ENCODE measurements at regions not wholly inside any gene's neighbourhood (a gene's known extent, or its start where the extent isn't known, plus 50 kb on each side); places are given as distances from the start of the nearest gene placed in this dataset.

DNA sequence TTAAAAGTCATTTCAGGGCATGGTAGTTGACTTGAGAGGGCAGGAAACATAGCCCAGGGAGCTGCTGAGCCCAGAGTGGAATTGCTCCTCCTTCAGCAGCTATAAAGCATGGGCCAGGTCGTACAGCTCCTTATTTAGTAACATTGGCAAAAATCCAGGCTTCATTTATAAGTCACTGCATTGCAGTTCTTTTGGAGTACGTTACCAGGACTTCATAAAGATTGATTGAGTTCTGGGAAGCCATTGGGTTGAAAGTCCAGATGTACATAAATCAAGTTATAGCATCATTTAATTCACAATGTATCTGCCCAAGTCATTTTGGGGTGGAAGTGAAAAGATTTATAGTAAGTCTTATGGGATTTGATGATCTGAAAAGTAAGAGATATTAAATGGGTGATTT is 53.0 kb upstream of the ANKEF1 start:
- DNase-seq, result no peak

DNA sequence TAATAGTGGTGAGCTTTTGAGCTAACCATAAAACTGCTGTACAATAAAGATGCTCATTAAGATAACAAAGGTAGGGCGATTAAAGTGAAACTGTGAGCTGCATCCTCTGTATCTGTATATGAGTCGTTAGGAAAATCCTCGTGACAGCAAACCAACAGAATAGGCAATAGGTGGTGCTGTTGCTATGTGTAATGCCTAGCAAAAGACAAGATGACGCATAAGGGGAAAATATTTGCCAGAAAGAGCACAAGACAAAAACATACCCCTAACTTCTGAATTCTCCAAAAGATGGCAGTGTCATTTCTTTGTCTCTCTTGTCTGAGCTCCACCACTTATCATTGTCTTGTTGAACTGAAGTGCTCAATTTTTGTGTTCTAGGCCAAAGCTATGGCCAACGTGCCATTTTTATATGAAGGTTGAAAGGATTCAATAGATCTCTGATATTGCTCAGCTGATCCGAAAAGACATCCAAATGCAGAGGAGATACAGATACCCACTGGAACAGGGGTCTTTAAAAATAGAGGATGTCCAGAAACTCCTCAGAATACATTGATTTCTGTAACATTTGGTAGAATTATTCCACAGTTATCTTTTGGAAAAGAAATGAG is 56.3 kb upstream of the ANKEF1 start:
- peak; percentile 79 to 84 for DNase-seq

DNA sequence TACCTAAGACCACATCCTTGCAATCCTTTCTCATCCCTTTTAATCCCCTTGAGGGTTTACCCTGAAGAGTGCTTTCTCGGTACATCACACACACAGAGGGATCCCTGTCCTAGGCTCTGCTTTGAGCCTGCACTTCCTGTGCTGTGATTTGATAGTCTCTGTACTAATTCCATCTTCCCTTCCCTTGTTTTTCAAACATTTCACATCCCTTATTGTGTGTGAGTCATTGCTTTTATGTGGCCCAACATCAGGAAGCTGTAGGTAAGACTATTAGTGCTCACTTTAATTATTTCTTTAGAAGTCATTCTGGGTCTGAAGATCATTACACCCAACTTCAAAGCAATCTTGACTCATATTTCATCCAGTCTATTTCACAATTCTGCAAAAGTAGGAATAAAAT is 57.2 kb upstream of the ANKEF1 start:
- no peak for DNase-seq

DNA sequence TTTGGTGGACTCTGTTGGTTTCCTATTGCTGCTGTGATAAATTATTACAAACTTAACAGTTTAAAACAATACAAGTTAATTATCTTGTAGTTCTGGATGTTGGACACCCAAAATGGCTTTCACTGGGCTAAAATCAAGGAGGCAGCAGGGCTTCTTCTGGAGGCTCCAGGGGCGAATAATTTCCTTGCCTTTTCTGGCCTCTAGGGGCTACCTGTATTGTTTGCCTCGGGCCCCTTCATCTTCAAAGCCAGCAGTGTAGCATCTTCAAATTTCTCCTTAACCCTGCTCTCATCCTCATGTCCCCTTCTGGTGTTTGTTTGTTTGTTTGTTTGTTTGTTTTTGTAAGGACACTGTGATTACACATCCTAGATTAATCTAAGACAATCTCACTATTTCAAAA is 60.5 kb upstream of the ANKEF1 start:
- DNase-seq, result no peak

DNA sequence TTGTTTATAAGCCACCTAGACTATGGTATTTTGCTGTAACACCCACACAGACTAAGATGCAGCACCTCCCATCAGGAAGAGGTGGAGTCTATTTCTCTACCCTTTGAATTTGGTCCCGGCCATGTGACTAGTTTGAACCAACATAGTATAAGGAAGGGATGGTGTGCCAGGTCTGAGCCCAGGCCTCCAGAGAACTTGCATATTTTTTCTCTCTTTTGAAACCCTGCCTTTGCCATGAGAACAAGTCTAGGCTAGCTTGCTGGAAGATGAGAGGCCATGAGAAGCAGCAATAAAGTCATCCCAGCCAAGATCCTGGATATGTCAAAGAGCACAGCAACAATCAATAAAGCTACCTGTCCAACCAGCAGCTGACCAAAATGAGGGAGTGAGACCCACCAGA is 63.0 kb upstream of the ANKEF1 start:
- DNase-seq, result no peak

DNA sequence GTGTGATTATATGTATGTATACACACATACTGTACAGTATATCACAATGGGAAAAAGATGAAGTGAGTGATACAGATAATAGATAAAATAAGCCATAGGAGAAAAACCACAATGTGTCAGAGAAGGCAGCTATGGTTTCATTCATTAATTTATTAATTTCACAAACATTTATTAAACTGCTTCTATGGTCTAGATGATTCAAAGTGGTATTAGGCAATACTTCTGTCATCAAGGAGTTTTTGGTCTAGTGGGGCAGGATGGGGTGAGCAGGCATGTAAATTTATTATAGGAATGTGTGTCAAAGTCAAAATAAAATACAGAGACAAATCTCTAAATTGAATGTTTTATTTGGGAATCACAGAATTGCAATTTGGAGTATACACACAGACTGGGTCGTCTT is 65.2 kb upstream of the ANKEF1 start:
- DNase-seq, result no peak

DNA sequence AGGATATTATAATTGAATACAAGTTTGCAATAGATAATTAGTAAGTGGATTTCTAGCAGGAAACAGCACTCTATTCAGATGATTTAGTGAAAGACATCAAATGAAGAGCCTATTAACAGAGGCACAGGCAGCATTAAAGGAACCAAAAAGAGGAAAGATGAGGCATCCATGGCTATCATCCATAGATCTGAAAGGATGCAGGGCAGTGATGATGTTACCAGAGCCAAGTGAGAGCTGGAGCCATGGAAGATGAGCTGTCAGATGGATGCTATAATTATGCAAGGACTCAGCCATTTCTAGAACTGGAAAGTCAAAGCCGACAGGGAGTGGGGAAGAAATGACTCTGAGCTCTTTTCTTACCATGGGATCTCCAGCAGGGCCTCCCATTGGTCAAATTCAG is 66.8 kb upstream of the ANKEF1 start:
- DNase-seq, result no peak

DNA sequence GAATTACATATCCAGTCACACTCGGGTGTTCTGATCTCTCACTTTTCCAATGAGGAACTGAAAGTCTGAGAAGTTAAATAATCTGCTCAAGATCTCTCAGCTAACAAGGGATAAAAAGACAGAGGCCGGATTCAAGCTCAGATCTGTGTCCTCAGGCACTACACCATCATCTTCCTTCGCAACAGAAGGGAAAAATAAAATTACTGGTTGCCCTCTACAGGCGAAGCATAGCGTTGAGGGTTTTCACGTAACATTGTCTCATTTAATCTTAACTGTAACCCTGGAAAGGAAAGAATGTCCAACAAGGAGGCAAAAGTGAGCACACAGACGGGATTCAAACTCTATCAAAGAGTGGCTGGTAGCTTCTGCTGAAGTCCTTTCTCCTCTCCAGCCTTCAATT is 67.8 kb upstream of the ANKEF1 start:
- no peak for DNase-seq

DNA sequence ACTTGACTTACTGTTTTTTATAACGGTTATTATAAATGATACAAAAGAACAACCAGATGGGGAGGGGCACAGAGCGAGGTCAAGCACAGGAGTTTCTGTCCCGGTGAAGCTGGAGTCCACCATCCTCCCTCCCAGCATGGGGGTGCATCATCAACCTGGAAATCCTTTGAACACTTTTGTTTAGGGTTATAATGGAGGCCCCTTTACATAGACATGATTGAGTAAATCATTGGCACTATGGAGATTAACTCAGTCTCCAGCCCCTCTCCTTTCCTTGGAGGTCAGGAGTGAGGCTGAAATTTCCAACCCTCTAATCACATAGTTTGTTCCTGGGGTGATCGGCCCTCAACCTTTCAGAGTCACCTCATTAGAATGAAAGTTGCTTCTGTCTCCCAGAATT is 71.8 kb upstream of the ANKEF1 start:
- DNase-seq, result no peak

DNA sequence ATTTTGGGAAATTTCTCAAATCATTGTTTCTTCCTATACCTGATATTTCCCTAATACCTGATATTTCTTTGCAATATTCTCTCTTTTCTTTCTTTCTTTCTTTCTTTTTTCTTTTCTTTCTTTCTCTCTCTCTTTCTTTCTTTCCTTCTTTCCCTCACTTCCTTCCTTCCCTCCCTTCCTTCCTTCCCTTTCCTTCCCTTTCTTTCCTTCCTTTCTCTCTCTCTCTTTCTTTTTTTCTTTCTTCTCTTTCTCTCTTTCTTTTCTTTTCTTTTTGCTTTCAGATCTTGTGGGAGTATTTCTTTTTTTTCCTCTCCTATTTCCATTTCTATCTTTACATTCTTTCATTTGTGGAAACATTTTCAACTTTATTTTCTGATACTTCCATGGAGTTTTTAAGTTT is 76.1 kb upstream of the ANKEF1 start:
- no peak for DNase-seq

DNA sequence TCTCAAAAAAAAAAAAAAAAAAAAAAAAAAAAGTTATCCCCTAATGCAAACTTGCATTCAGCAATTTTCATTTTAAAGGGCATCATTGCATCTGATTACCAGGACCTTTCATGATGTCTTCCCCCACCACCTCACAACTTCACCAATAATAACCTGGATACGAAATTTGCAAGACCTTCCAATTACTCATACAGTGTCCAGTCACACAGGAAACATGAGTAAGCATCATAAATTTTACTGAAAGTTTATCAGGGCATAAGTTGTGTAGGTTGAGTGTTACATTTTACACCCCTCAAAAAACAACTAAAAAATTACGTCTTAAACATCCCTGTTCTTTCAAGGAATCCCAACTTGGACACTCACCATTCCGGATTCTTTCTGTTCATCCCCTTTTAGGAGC is 79.1 kb upstream of the ANKEF1 start:
- no peak for DNase-seq

DNA sequence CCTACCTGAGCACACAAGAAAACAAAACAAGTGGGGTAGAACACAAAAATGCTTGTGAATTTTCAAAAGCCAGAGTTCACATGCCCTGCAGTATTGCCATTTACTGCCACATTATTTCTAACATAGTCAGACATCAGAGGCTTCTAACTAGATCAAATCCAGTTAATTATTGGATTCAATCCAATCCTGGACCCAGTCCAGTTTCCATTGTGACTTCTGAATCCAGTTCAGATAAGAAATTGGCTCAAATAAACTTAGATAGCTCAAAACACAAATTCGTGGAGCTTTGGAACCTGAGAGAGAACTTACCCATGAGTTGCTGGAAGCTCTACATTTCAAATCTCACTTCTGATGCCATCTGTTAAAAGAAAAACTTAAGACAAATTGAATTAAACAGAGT is 85.2 kb upstream of the ANKEF1 start:
- no peak for DNase-seq

DNA sequence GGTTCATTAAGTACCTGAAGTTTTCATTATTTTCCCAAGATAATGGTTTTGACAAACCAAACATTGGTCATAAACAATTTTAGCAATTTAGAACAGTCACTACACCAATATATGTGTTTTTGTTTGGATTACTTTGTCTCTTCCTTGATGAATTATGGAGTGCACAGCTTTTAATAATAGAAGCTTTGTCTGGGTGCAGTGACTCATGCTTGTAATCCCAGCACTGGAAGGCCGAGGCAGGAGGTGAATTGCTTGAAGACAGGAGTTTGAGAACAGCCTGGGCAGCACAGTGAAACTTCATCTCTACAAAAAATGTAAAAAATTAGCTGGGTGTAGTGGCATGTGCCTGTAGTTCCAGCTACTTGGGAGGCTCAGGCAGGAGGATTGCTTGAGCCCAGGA is 89.4 kb upstream of the ANKEF1 start:
- DNase-seq, result no peak

DNA sequence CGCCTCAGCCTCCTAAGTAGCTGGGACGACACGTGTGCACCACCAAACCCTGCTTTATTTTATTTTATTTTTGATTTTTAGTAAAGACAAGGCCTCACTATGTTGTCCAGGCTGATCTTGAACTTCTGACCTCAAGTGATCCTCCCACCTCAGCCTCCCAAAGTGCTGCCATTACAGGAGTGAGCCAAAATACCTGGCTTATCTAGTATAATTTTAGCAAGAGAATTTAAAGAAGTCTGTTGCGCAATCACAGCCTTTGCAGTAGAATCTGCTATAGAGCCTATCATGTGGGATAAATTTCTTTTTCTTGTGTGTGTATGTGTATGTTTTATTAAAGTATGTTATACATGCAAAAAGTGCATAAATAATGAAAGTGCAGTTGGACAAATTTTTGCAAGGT is 92.1 kb upstream of the ANKEF1 start:
- no peak for DNase-seq

DNA sequence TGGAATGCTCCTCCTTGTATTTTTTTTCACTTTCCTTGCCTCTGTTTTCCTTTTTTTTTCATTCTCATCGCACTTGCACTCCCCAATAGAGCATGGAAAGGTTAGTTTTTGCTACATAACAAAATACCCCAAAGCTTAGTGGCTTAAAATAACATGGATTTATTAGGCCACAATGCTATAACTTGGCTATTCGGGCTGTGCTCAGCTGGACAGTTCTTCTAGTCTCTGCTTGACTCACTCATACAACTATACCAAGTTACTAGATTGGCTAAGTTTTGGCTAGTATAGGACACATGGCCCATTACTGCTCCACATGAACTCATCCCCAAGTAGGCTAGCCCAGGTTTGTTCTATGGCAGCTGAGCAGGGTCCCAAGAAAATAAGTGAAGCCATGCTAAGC is 94.5 kb upstream of the ANKEF1 start:
- DNase-seq, result no peak

DNA sequence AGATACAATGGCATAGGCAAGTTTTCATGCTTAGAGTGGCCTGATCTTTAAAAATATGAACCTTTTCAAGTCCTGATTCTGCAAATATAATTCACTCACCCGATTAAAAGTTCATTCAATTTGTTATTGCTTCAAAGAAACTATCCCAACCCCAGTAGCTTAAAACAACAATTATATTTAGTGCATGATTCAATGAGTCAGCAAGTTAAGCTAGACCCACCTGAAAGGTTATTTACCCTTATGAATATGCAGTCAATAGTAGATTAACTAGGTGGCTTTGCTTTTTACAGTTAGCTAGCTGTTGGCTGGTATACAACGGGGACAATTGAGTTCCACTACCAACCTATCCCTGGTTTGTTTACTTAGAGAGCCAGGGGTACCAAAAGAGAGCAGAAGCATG is 95.6 kb upstream of the ANKEF1 start:
- no peak for DNase-seq

DNA sequence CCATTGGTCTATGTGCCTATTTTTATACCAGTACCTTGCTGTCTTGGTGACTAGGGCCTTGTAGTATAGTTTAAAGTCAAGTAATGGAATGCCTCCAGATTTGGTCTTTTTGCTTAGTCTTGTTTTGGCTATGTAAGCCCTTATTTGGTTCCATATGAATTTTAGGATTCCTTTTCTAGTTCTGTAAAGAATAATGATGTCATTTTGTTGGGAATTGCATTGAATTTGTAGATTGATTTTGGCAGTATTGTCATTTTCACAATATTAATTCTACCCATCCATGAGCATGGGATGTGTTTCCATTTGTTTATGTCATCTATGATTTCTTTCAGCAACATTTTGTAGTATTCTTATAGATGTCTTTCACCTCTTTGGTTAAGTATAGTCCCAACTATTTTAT is 96.4 kb upstream of the PAK5 start:
- no peak for DNase-seq

DNA sequence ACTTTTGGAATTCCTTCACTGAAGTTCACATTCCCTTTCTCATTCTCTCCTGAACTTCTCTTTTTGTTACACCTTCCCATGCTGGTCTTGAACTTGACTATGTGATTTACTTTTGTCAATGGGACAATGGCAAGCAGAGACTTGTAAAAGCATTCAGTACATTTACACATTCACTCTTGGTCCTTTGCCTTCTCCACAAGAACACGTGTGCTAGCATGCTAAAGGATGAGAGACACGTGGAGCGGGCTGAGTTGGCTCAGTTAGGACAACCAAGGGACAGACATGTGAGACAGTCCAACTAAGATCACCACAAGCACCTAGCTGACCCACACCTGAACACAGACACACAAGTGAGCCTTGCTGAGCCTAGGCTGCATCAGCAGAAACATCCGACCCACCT is 91.3 kb upstream of the PAK5 start:
- DNase-seq, result no peak

DNA sequence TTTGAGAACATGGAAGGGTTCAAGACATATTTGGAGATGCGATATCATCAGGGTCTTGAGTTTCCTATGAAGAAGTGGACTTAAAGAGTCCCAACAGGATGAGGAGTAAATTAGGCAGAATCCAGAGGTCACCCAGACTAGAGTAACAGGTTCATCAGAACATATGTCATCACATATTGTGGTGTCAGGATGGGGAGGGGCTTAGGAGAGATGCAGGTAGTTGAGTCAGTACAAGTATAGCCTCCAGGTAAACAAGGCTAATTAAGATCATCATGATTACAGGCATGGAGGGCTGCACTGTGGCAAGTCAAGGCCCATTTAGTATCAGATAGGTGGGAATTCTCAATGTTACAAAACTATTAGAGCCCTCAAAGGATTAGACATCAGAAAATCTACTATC is 90.1 kb upstream of the PAK5 start:
- DNase-seq, result no peak

DNA sequence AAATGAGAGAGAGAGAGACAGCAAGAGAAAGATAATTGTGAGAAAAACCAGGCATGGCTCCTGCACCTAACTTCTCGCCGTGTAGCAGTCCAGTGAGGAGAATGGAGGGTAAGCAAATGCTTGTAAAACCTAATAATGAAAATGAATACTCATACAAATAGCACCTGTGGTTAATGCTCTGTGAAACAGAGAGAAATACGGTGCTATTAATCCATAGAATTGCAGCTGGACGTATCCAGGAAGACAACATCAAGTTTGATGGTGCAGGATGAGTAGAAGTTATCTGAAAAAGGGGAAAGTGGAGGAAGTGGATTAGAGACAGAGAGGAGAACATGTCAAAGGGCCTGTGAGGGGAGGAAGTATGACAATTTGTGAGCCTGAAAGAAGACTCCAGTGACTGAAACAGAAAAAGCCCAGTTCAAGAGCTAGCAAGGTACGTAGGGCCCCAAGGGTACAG is 89.4 kb upstream of the PAK5 start:
- DNase-seq, result no peak

DNA sequence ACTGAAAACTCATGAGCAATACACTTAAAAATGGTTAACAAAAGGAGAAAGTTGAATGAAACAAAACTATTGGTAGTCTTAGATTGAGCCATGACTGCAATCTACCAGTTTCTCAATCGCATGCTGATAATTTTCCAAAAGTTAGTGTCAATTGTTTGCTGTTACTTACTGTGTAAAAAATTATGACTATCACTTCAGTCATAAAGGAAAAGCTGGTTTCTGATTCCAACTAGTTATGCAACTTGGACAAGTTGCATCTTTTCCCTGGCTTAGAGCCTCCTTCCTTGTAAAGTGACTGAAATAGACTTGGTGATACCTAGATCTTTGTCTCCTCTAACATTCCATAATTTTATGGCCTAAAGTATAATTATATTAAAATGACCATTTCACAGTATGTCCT is 88.3 kb upstream of the PAK5 start:
- no peak for DNase-seq

DNA sequence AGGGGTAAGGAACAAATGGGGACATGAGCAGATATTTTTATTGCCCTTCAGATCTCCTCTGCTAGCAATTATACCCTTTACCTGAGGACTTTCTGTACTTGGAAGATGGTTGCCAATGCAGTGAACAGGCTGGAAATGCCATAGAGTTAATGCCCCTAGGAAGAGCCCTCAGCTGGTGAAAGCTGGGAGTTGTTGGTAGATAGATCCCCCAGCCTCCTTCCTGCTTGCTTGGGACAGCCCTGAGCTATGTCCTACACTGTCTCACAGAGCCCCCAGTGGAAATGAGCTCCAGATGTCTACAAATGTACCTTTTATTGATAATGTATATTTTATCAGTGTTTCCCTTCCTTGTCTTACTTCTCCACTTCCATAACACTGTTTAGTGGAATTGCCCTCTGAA is 87.6 kb upstream of the PAK5 start:
- no peak for DNase-seq

DNA sequence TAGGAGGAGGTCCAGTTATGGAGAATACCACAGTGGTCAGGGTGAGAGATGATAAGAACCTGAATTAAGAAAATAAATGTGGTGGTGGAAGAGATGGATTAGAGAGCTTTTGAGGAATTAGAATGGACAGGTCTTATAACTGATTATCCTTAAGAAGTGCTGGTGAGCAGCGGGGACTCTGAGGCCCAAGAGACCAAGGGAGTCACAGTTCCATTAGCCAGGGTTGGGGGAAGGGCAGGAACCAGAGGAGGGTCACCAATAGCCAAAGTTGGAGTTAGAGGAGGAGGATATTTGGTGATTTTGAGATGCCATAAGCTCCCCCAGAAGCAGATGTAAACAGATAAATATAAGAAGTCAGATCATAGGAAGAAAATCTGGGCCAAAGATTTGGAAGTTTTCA is 87.1 kb upstream of the PAK5 start:
- DNase-seq, result no peak

DNA sequence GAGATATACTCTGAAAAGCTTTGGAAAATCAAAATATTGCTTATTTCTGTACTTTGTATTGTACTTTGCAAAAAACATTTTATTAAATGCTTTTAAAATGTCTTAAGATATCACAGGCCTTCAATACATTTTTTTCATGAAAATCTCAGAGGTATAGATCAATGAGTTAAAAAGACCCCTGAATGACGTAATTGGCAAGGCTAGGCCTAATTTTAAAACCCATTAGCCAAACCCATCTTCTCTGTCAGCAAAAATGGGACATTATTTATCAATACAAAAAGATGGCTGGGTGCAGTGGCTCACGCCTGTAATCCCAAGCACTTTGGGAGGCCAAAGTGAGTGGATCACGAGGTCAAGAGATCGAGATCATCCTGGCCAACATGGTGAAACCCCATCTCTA is 84.8 kb upstream of the PAK5 start:
- DNase-seq, result no peak

DNA sequence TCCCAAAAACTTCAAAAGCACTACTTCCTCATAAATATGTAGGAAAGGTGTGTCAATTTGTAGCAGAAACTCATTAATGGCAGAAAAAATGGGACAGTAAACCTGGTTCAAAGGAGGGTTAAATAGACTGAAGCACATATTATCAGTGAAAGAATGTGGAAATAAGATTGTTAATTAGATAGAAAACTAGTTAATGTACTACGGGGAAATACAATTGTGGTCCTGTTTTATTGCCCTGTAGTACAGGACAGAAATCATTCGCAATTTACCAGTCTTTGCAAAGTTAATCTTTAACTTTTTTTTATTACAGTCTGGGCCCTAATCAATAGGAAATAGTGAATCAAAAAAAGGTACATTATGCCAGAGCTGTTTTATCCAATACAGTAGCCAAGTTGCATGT is 82.0 kb upstream of the PAK5 start:
- DNase-seq, result no peak

Measured in NCI-H2081 (cell line).